Heart left ventricle (tissue), 16 donors: ENCODE measurements at regions not wholly inside any gene's neighbourhood (a gene's known extent, or its start where the extent isn't known, plus 50 kb on each side); places are given as distances from the start of the nearest gene placed in this dataset.

Experiments used
- ATAC-seq, 4 donors: fragments of 200-7000 bp; cut with Tn5 transposase; one replicate each; pipeline ENCODE4 v1.9.1; 2020 to 2022; ENCODE audit warnings: moderate library complexity in 4 of 4, mild to moderate bottlenecking in 3 of 4, moderate number of reproducible peaks in 1 of 4
- DNase-seq, 5 donors: peaks; one replicate each; pipeline ENCODE4 v3.0.0-alpha.2; 2020
- H3K27ac ChIP-seq, 12 donors: fragments of 200-600 bp; sonication (generic) in 4 of 12; one replicate each; pipeline versions ENCODE4 v1.5.0 to v1.8.0; 2016 to 2022; ENCODE audit warnings: mild to moderate bottlenecking in 2 of 12
- H3K27me3 ChIP-seq, 9 donors: fragments of 200-600 bp; sonication (generic) in 2 of 9; one replicate each; pipeline versions ENCODE4 v1.5.1 to v1.8.0; 2016 to 2022; ENCODE audit warnings: mild to moderate bottlenecking in 3 of 9
- H3K36me3 ChIP-seq, 9 donors: fragments of 200-600 bp; sonication (generic) in 2 of 9; one replicate each; pipeline versions ENCODE4 v1.5.0 to v1.8.0; 2018 to 2022; ENCODE audit warnings: mild to moderate bottlenecking in 2 of 9
- H3K4me1 ChIP-seq, 12 donors: fragments of 200-600 bp; sonication (generic) in 4 of 12; one replicate each; pipeline versions ENCODE4 v1.5.0 to v1.8.0; 2016 to 2022; ENCODE audit warnings: mild to moderate bottlenecking in 3 of 12
- H3K4me3 ChIP-seq, 12 donors: fragments of 200-600 bp; sonication (generic) in 4 of 12; one replicate each; pipeline versions ENCODE4 v1.5.0 to v1.8.0; 2017 to 2022; ENCODE audit warnings: mild to moderate bottlenecking in 9 of 12, moderate library complexity in 4 of 12
- H3K9me3 ChIP-seq, 12 donors: fragments of 200-600 bp; sonication (generic) in 4 of 12; one replicate each; pipeline versions ENCODE4 v1.5.0 to v1.8.0; 2016 to 2022; ENCODE audit warnings: mild to moderate bottlenecking in 1 of 12
- CTCF ChIP-seq, 12 donors: fragments of 200-600 bp; sonication (generic) in 4 of 12; IDR thresholded peaks; one replicate each; pipeline versions ENCODE4 v1.5.0 to v1.8.0; 2018 to 2022; ENCODE audit warnings: antibody characterized with exemption in 12 of 12, mild to moderate bottlenecking in 5 of 12
- POLR2A ChIP-seq, 2 donors: fragments of 450-650 bp; IDR thresholded peaks; one replicate each; pipeline ENCODE4 v1.6.1; 2017; ENCODE audit warnings: antibody characterized with exemption in 2 of 2, mild to moderate bottlenecking in 2 of 2, moderate library complexity in 2 of 2
- WGBS, 4 donors: extraction: QIAGEN DNeasy Blood & Tissue Kit in 2 of 4; methylation state at CpG; one replicate each; pipeline versions ENCODE4 v1.1.5 to v1.1.7; 2013 to 2018; 5-methylcytosine and 5-hydroxymethylcytosine counted together
- intact Hi-C, 10 donors: fragments of 100-400 bp; cut with DNase I; formaldehyde crosslinking; loops; one replicate each; pipeline versions ENCODE4 v1.11.1 to v1.14.2; 2022
- donor health status: ischemic (EF 13 %, LVEDD 7.1; RV severe dilation, severe dysfunction).
- donor health status: healthy with polysubstance abuse.
- donor health status: DM: no; HTN: yes; CAD: no.
- donor health status: DM: no; HTN: no; CAD: no.
- donor health status: ischemic (EF 25% LVEDD 6.9; RV normal size, moderate dysfunction).
- donor health status: ischemic (EF 25% LVEDD 5.7; RV mildly dilated, moderate dysfunction).
- donor health status: healthy.
- donor health status: DM: yes; HTN: yes; CAD: no.
- donor health status: ischemic (EF 35%, LVEDD 5.7; RV mildly dilated, moderate dysfunction).
- donor health status: nonischemic (EF 11% LVEDD 7.7; RV severe dilation, severe dysfunction).
- donor health status: DM: yes; HTN: yes; CAD: no.
- donor health status: PGD.
- donor health status: ischemic (EF 29% LVEDD 5.4; RV normal size, mild dysfunction).
- donor health status: nonischemic (EF 23%, LVEDD 6.1; RV moderate dilation, normal function).

GRCh38 chr17:83147280-83147679 lies 67.9 kb downstream of the METRNL start:
- H3K27me3 ChIP-seq, result peaks cover 0 to 5% (median 0%) of the 10 kb centered on the region in 9 donors
- no peak for TF ChIP-seq POLR2A (IDR thresholded peaks at IDR 0.05)
- no peak for TF ChIP-seq CTCF (IDR thresholded peaks at IDR 0.05)
- H3K27ac ChIP-seq, result no peak overlapping the region
- H3K9me3 ChIP-seq, result peaks cover 0 to 8% (median 0%) of the 10 kb centered on the region in 12 donors
- intact Hi-C loops, result no loop called here
- ATAC-seq, result no peak
- DNase-seq, result no peak
- peaks cover 0 to 11% (median 5%) of the 10 kb centered on the region in 12 donors for H3K4me1 ChIP-seq
- H3K4me3 ChIP-seq, result no peak overlapping the region
- H3K36me3 ChIP-seq, result no peaks in the 10 kb centered on the region

- no peak overlapping the region for H3K4me3 ChIP-seq
- H3K4me1 ChIP-seq, result peaks cover 0 to 12% (median 6%) of the 10 kb centered on the region in 12 donors
- TF ChIP-seq CTCF (IDR thresholded peaks at IDR 0.05) (no peak), POLR2A (IDR thresholded peaks at IDR 0.05) (no peak)
- WGBS, 4 donors, result 86 to 88% (median 87%) methylated on average over 17 of the region's 17 CpGs
- intact Hi-C loops, result no loop called here
- DNase-seq, result no peak
- H3K27ac ChIP-seq, result no peak overlapping the region
- H3K9me3 ChIP-seq, result no peaks in the 10 kb centered on the region
- no peaks in the 10 kb centered on the region for H3K36me3 ChIP-seq
- ATAC-seq, result no peak
- peaks cover 0 to 5% (median 0%) of the 10 kb centered on the region in 9 donors for H3K27me3 ChIP-seq
Measured at GRCh38 chr17:83148317-83149028, 69.1 kb downstream of the METRNL start.

GRCh38 chr17:83149029-83149725 lies 69.8 kb downstream of the METRNL start:
- DNase-seq (no peak), ATAC-seq (no peak)
- H3K4me3 ChIP-seq, result no peak overlapping the region
- peaks cover 0 to 19% (median 5%) of the 10 kb centered on the region in 12 donors for H3K4me1 ChIP-seq
- intact Hi-C loops, result no loop called here
- H3K27me3 ChIP-seq, result peaks cover 0 to 5% (median 0%) of the 10 kb centered on the region in 9 donors
- H3K9me3 ChIP-seq, result no peaks in the 10 kb centered on the region
- no peak for TF ChIP-seq CTCF (IDR thresholded peaks at IDR 0.05)
- no peak for TF ChIP-seq POLR2A (IDR thresholded peaks at IDR 0.05)
- WGBS, 4 donors, result 93 to 96% (median 94%) methylated on average over 8 to 9 of the region's 9 CpGs
- H3K36me3 ChIP-seq, result no peaks in the 10 kb centered on the region
- H3K27ac ChIP-seq, result no peak overlapping the region

- no peak overlapping the region for H3K4me3 ChIP-seq
- H3K27ac ChIP-seq, result no peak overlapping the region
- DNase-seq (no peak), ATAC-seq (no peak)
- H3K27me3 ChIP-seq, result peaks cover 0 to 5% (median 0%) of the 10 kb centered on the region in 9 donors
- intact Hi-C loops, result no loop called here
- 83 to 91% (median 89%) methylated on average over 15 of the region's 15 CpGs for WGBS, 4 donors
- TF ChIP-seq CTCF (IDR thresholded peaks at IDR 0.05) (no peak), POLR2A (IDR thresholded peaks at IDR 0.05) (no peak)
- peaks cover 0 to 21% (median under 1%) of the 10 kb centered on the region in 12 donors for H3K4me1 ChIP-seq
- no peaks in the 10 kb centered on the region for H3K36me3 ChIP-seq
- no peaks in the 10 kb centered on the region for H3K9me3 ChIP-seq
Measured at GRCh38 chr17:83149761-83150251, 70.4 kb downstream of the METRNL start.
